ENCODE measurements at regions not wholly inside any gene's neighbourhood (a gene's known extent, or its start where the extent isn't known, plus 50 kb on each side); places are given as distances from the start of the nearest gene placed in this dataset.
A peak's percentile ranks its signal among the peaks of the same experiment; 100 is the strongest.

DNA sequence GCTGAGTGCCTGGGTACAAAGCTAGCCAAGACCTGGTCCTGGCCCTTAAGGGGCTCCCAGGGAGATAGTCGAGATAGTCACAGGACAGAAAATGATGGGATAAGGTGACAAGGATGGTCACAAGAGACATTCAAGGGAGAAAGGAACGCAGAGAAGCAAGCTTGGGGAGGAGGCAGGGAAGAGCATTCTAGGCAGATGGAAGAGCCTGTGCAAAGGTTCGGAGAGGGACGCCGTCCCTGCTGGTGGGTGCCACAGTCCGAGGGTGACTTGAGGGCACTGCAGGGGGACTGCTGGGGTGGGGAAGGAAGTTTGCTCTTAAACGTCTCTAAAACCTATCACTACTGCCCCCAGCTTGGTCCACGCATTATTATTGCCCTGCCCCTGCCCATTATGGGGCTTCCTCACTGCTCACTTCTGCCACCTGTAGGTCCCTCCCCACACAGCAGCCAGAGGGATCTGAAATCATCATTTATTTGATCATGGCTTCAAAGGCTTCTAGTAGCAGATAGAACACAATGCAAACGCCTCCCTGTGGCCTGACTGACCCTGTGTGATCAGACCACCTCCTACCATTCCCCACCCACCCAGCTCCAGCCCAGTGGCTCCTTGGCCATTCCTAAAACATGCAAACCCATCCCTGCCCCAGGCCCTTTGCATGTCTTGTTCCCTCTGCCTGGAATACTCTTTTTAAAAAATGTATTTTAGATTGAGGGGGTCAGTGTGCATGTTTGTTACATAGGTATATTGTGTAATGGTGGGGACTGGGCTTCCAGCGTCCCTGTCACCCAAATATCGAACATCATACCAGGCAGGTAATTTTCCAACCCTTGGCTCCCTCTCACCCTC, 60.3 kb downstream of the RMI2 start:
- TF ChIP-seq, protein P1, sequence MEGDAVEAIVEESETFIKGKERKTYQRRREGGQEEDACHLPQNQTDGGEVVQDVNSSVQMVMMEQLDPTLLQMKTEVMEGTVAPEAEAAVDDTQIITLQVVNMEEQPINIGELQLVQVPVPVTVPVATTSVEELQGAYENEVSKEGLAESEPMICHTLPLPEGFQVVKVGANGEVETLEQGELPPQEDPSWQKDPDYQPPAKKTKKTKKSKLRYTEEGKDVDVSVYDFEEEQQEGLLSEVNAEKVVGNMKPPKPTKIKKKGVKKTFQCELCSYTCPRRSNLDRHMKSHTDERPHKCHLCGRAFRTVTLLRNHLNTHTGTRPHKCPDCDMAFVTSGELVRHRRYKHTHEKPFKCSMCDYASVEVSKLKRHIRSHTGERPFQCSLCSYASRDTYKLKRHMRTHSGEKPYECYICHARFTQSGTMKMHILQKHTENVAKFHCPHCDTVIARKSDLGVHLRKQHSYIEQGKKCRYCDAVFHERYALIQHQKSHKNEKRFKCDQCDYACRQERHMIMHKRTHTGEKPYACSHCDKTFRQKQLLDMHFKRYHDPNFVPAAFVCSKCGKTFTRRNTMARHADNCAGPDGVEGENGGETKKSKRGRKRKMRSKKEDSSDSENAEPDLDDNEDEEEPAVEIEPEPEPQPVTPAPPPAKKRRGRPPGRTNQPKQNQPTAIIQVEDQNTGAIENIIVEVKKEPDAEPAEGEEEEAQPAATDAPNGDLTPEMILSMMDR (conservative IDR thresholded peaks at IDR 0.05; ENCODE audit: low read depth, low read length), result peak; percentile 86
- H3K4me3 ChIP-seq (ENCODE audit: low read depth, low read length), result no peak overlapping the region
- peak; percentile 38 for DNase-seq (ENCODE audit: low read depth)

DNA sequence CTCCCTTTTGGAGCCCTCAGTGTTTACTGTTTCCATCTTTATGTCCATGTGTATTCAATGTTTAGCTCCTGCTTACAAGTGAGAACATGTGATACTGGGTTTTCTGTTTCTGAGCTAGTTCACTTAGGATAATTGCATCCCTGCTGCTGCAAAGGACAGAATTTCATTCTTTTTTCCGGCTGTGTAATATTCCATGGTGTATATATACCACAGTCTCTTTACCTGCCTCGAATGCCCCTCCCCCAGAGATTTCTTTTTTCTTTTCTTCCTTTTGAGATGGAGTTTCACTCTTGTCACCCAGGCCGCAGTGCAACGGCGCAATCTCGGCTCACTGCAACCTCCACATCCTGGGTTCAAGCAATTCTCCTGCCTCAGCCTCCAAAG, 60.9 kb downstream of the RMI2 start:
- TF ChIP-seq, protein P1 (conservative IDR thresholded peaks at IDR 0.05; ENCODE audit: low read depth, low read length), result no peak
- H3K4me3 ChIP-seq (ENCODE audit: low read depth, low read length), result no peak overlapping the region
- no peak for DNase-seq (ENCODE audit: low read depth)

DNA sequence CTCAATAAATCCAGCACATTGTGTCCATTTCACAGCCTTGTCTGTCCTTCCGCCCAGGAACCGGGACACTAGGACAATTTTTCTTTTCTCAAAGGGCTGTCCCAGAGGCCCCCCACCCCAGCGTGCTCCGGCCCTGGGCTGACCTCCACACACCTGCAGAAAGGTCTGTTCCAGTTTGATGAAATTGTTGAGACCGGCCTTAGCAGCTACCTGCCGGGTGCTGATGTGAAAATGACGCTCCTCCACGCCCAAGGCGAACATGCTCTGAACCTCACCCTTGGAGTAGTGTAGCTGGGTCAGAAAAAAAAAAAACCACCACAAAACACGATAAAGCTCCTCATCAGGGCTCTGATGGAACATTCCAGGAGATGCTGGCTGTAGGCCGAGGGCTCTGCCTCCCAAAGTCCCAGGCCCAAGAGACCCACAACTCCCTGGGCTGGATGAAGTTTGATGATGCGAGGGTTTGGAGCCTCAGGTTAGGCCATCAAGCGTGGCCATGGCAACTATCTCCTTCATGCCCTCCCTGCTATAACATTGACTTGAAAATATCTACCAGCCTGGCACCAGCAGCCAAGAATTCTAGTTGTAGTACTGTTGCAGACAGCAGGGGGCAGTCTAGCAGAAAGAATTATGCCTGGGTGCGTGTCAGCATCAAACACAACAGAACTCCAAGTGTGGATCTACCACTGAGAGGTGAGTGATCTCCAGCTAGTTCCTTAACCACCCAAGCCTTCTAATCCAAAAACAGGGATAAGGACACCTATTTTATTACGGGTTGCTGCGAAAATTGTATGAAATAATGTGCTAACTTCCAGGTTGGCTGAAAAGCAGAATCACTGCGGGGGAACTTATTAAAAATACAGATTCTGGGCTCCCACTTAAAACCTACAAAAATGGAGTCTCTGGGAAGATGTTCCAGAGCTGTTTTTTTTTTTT, 62.1 kb downstream of the RMI2 start:
- TF ChIP-seq, protein P1 (conservative IDR thresholded peaks at IDR 0.05; ENCODE audit: low read depth, low read length), result peak; percentile 86
- H3K4me3 ChIP-seq (ENCODE audit: low read depth, low read length), result no peak overlapping the region
- peak; percentile 89 for DNase-seq (ENCODE audit: low read depth)

DNA sequence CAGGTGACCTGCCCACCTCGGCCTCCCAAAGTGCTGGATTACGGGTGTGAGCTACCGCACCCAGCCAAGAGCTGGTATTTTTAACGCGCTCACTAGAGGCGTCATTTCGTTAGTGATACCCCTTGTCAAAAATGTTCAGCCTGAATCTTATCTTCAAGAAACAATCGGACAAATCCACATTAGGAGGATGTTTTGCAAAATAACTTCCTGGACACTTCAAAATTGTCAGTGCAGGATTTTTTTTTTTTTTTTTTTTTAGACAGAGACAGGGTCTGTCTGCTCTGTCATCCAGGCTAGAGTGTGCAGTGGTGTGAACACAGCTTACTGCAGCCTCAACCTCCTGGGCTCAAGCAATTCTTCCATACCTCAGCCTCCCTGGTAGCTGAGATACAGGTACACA, 63.0 kb downstream of the RMI2 start:
- DNase-seq (ENCODE audit: low read depth), result no peak
- H3K4me3 ChIP-seq (ENCODE audit: low read depth, low read length), result no peak overlapping the region
- TF ChIP-seq, protein P1 (conservative IDR thresholded peaks at IDR 0.05; ENCODE audit: low read depth, low read length), result no peak

DNA sequence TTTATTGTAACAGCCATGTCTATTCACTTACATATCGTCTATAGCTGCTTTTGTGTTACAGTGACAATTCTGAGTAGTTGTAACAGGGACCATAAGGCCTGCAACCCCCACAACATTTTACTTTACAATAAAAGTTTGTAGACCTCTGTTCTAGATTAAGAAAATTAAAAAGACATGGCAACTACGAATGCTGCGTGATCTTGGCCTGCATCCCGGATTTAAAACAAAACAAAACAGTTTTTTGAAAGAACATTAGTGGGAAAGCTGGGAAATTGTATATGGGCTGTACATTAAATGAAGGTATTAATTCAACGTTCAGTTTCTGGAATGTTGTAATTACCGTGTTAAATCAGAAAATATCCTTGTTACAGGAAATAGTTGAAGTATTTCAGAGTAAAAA, 64.1 kb downstream of the RMI2 start:
- TF ChIP-seq, protein P1 (conservative IDR thresholded peaks at IDR 0.05; ENCODE audit: low read depth, low read length), result no peak
- H3K4me3 ChIP-seq (ENCODE audit: low read depth, low read length), result no peak overlapping the region
- peak; percentile 25 for DNase-seq (ENCODE audit: low read depth)

DNA sequence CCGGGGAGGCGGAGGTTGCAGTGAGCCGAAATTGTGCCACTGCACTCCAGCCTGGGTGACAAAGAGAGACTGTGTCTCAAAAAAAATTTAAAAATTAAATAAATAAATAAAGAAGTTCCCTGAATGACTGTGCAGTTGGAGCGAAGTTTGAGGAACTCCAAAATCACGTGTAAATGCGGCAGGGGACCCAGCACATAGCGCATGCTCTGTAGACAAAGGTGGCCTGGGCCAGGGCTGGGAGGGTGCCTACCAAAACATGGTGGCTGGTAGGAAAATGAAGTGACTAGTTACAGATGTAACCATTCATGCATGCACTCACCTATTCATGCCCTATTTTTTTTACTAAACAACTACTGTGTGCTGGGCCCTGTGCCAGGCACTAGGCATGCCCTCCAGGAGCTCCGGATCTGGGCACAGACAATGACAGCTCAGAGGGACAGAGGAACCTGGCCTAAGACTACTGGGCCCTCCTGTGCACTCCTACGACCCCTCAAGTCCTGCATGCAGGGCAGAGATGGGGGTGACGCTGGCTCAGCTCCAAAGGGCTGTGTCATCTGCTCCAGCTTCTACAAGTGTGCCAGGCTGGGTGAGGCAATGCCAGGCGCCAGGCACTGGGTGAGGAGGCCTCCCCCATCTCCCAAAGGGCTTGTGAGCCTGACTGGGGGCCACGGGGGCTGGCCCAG, 65.3 kb downstream of the RMI2 start:
- no peak for DNase-seq (ENCODE audit: low read depth)
- no peak overlapping the region for H3K4me3 ChIP-seq (ENCODE audit: low read depth, low read length)
- TF ChIP-seq, protein P1 (conservative IDR thresholded peaks at IDR 0.05; ENCODE audit: low read depth, low read length), result no peak

Measured in choroid plexus epithelial cell (primary cell).